ENCODE measurements at regions not wholly inside any gene's neighbourhood (a gene's known extent, or its start where the extent isn't known, plus 50 kb on each side); places are given as distances from the start of the nearest gene placed in this dataset.
A peak's percentile ranks its signal among the peaks of the same experiment; 100 is the strongest.

DNA sequence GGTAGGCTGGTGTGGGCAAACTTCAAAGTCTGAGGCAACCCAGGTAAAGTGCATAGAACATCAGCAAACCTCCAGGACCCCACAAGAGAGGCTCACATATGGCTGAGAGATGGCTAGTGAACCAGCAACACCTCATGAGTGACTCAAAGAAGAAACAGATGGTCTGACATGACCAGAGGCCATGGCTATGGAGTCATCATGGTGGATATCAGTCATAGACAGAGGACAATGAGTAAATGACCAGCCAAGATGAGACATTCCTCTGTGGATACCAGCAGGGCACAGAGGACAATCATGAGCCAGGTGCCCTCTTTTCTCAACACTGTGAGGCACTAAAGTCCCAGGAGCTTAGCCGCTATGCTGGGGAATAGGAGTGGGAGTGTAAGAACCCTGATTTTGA is 180.8 kb downstream of the RASEF start:
- H4K5ac ChIP-seq (ENCODE audit: insufficient read length, low read depth, low read length) = no peak overlapping the region
- TF ChIP-seq, protein P1, sequence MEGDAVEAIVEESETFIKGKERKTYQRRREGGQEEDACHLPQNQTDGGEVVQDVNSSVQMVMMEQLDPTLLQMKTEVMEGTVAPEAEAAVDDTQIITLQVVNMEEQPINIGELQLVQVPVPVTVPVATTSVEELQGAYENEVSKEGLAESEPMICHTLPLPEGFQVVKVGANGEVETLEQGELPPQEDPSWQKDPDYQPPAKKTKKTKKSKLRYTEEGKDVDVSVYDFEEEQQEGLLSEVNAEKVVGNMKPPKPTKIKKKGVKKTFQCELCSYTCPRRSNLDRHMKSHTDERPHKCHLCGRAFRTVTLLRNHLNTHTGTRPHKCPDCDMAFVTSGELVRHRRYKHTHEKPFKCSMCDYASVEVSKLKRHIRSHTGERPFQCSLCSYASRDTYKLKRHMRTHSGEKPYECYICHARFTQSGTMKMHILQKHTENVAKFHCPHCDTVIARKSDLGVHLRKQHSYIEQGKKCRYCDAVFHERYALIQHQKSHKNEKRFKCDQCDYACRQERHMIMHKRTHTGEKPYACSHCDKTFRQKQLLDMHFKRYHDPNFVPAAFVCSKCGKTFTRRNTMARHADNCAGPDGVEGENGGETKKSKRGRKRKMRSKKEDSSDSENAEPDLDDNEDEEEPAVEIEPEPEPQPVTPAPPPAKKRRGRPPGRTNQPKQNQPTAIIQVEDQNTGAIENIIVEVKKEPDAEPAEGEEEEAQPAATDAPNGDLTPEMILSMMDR (conservative IDR thresholded peaks at IDR 0.05) = no peak
- no peak overlapping the region for H2BK15ac ChIP-seq (ENCODE audit: low read depth, low read length)
- no peak overlapping the region for H3K4me3 Mint-ChIP-seq
- no peak overlapping the region for H4K8ac ChIP-seq (replicated peaks; ENCODE audit: insufficient read length, low read depth, low read length)
- H3K27ac Mint-ChIP-seq = peak overlapping the region in 1 of 3 experiments; percentile 61; a peak in 1 of 7 replicates
- H2BK12ac ChIP-seq (ENCODE audit: insufficient read length, low read depth, low read length) = no peak overlapping the region
- 0 out of 7 replicates have a peak, but pooled peaks cover 0 to 2% (median 0%) of the 10 kb centered on the region in 3 experiments for H3K36me3 Mint-ChIP-seq (ENCODE audit: insufficient read depth in 1 of 3, low read depth in 3 of 3)
- H3K14ac ChIP-seq (ENCODE audit: insufficient read depth, low read length) = no peak overlapping the region
- H3K18ac ChIP-seq (ENCODE audit: insufficient read length, low read depth, low read length) = no peak overlapping the region
- no peaks in the 10 kb centered on the region for H4K20me1 ChIP-seq (ENCODE audit: control insufficient read depth, insufficient read depth, insufficient read length)
- no peak overlapping the region for H3K4me2 ChIP-seq (ENCODE audit: insufficient read depth, insufficient read length, low read length)
- no peak overlapping the region for H2BK5ac ChIP-seq (ENCODE audit: insufficient read length, low read length)
- peaks cover 15% of the 10 kb centered on the region; the same call in 1 of the 2 replicates for H3K79me2 ChIP-seq (ENCODE audit: insufficient read depth, low read length)
- H3K23me2 ChIP-seq (ENCODE audit: insufficient read length, low read depth, low read length, poor library complexity, severe bottlenecking) = no peaks in the 10 kb centered on the region
- peaks cover 7% of the 10 kb centered on the region; the same call in 1 of the 2 replicates for H3K4me1 ChIP-seq (ENCODE audit: insufficient read depth, low read length)
- no peaks in the 10 kb centered on the region for H3K9me3 Mint-ChIP-seq
- H3K27ac ChIP-seq (ENCODE audit: insufficient read length, low read depth, low read length) = no peak overlapping the region
- no peak overlapping the region for H3K4ac ChIP-seq (ENCODE audit: low read depth, low read length)
- no peak overlapping the region for H3T11ph ChIP-seq (ENCODE audit: low read length)
- no peak overlapping the region for H3K56ac ChIP-seq (ENCODE audit: insufficient read length, low read depth, low read length)
- no peak overlapping the region for H2BK120ac ChIP-seq (ENCODE audit: low read depth, low read length, poor library complexity, severe bottlenecking)
- H2BK20ac ChIP-seq (ENCODE audit: low read depth, low read length, poor library complexity, severe bottlenecking) = no peak overlapping the region
- H3K9me3 ChIP-seq (ENCODE audit: control insufficient read depth, low read depth, low read length) = no peaks in the 10 kb centered on the region
- WGBS (ENCODE audit: extremely low coverage, insufficient read length, low lambda C conversion rate) = no CpG with 5 or more reads among the region's 1 CpG
- no peak overlapping the region for H3K23ac ChIP-seq (ENCODE audit: insufficient read length, low read depth, low read length)
- DNase-seq = no peak
- no peaks in the 10 kb centered on the region for H3K27me3 Mint-ChIP-seq (ENCODE audit: low read depth)
- H3K9ac ChIP-seq (ENCODE audit: extremely low read depth, insufficient read length, low read length) = no peak overlapping the region
- peaks cover 11 to 24% of the 10 kb centered on the region in 2 experiments for H3K4me1 Mint-ChIP-seq
- no peaks in the 10 kb centered on the region for H3K27me3 ChIP-seq (ENCODE audit: insufficient read depth, low read length)
- H2AK5ac ChIP-seq (ENCODE audit: insufficient read length, low read length) = no peak overlapping the region
- no peak overlapping the region for H4K91ac ChIP-seq (ENCODE audit: insufficient read length, low read depth, low read length)
- no peak overlapping the region for H2AFZ ChIP-seq (ENCODE audit: low read length)
- H3K79me1 ChIP-seq (ENCODE audit: insufficient read depth, low read depth, low read length, poor library complexity, severe bottlenecking) = no peaks in the 10 kb centered on the region
